ENCODE measurements at regions not wholly inside any gene's neighbourhood (a gene's known extent, or its start where the extent isn't known, plus 50 kb on each side); places are given as distances from the start of the nearest gene placed in this dataset.

DNA sequence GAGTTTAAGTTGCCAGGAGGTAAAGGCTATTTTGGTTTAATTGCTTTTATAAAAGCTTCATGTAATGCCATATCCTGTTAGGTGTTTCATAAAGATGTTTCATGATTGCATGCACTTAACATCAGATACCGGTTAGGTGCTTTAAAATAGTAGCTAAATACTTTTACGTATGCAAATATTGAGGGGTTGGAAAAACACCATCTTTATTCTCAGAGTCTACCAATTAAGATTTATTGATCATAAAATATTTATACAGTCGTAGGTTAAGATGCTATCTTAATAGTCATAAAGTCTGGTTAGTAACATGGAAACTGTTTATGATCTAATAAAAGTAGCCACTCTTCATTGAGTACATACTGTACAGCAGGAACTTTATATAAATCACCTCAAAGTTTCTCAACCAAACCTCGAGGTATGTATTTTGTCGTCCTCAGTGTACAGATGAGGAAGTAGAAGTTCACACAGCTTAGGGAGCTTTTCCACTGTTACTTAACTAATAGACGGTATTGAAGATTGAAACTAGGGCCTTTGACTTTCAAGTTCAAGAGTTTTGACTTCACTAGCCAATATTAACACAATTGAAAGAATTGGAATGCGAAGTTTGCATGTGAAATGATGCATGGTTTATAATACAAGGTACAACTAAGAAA lies 897.1 kb downstream of the GATA3 start:
- Mint-ChIP-seq H3K27ac (no peak overlapping the region), H3K4me3 (ENCODE audit: low read depth) (no peak overlapping the region), H3K9me3 (ENCODE audit: low read depth) (no peaks in the 10 kb centered on the region), H3K27me3 (peaks cover 2% of the 10 kb centered on the region), H3K4me1 (ENCODE audit: low read depth) (no peaks in the 10 kb centered on the region), H3K36me3 (ENCODE audit: insufficient read depth) (no peaks in the 10 kb centered on the region)
- DNase-seq (ENCODE audit: low spot score, unreplicated experiment): no peak
- TF ChIP-seq, protein P1, sequence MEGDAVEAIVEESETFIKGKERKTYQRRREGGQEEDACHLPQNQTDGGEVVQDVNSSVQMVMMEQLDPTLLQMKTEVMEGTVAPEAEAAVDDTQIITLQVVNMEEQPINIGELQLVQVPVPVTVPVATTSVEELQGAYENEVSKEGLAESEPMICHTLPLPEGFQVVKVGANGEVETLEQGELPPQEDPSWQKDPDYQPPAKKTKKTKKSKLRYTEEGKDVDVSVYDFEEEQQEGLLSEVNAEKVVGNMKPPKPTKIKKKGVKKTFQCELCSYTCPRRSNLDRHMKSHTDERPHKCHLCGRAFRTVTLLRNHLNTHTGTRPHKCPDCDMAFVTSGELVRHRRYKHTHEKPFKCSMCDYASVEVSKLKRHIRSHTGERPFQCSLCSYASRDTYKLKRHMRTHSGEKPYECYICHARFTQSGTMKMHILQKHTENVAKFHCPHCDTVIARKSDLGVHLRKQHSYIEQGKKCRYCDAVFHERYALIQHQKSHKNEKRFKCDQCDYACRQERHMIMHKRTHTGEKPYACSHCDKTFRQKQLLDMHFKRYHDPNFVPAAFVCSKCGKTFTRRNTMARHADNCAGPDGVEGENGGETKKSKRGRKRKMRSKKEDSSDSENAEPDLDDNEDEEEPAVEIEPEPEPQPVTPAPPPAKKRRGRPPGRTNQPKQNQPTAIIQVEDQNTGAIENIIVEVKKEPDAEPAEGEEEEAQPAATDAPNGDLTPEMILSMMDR (IDR thresholded peaks at IDR 0.05; ENCODE audit: unreplicated experiment): no peak

DNA sequence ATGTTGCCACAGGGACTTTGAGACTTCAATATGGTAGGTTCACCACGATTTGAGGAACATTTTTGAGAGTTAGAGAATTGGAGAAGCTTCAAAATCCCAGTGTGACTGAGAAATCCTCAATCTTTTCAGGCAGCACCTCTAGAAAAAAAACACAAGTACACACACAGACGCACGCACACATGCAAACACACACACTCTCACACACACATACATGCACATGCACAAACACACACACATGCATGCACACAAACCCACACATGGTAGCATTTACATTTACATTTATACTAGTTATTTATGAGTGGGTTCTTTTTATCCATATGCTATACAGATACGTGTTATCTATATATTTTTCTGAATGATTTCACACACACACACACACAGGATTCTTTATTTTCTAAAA lies 901.9 kb downstream of the GATA3 start:
- H3K36me3 Mint-ChIP-seq (ENCODE audit: insufficient read depth): no peaks in the 10 kb centered on the region
- TF ChIP-seq, protein P1 (IDR thresholded peaks at IDR 0.05; ENCODE audit: unreplicated experiment): no peak
- no peaks in the 10 kb centered on the region for H3K9me3 Mint-ChIP-seq (ENCODE audit: low read depth)
- no peaks in the 10 kb centered on the region for H3K27me3 Mint-ChIP-seq
- DNase-seq (ENCODE audit: low spot score, unreplicated experiment): no peak
- H3K4me3 Mint-ChIP-seq (ENCODE audit: low read depth): no peak overlapping the region
- H3K4me1 Mint-ChIP-seq (ENCODE audit: low read depth): no peaks in the 10 kb centered on the region
- no peak overlapping the region for H3K27ac Mint-ChIP-seq

DNA sequence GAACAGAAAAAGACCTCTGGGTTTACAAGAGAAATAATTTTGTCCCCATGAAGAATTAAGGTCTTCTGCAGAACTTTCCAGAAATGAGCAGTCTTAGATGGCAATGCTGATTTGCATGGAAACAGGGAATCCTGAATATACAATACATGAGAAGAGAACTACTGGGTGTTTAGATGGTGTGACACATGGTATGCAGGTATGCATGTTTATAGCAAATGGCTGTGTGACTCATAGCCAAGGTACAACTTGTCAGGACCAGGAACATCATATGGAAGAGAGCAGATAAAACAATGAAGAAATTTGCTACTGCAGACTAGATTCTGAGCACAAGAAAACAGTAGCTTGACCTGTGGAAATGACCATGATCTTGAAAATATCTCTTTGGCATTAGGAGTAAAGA lies 907.8 kb downstream of the GATA3 start:
- Mint-ChIP-seq H3K36me3 (ENCODE audit: insufficient read depth) (no peaks in the 10 kb centered on the region), H3K4me3 (ENCODE audit: low read depth) (no peak overlapping the region), H3K27me3 (peaks cover 9% of the 10 kb centered on the region), H3K9me3 (ENCODE audit: low read depth) (no peaks in the 10 kb centered on the region), H3K27ac (no peak overlapping the region), H3K4me1 (ENCODE audit: low read depth) (no peaks in the 10 kb centered on the region)
- TF ChIP-seq, protein P1 (IDR thresholded peaks at IDR 0.05; ENCODE audit: unreplicated experiment): no peak
- no peak for DNase-seq (ENCODE audit: low spot score, unreplicated experiment)

DNA sequence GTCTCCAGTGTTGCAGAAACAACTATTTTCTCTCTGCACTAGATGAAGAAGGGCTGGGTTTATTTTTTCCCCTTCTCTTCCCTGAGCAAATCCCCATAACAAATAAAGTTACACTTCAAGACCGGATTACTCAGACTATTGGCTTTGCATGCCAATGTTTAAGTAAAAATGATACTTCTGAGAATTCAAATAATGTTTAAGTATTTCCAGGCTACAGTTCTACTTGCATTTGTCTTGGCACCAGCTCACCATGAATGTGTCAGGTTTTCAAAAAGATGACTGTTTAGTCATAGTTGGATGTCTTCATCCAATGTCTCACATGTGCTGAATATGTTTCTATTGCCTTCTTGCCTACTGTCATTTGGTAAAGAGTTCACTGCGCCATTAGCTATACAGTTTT lies 912.6 kb downstream of the GATA3 start:
- TF ChIP-seq, protein P1 (IDR thresholded peaks at IDR 0.05; ENCODE audit: unreplicated experiment): no peak
- Mint-ChIP-seq H3K27ac (no peak overlapping the region), H3K36me3 (ENCODE audit: insufficient read depth) (no peaks in the 10 kb centered on the region), H3K9me3 (ENCODE audit: low read depth) (no peaks in the 10 kb centered on the region), H3K4me3 (ENCODE audit: low read depth) (no peak overlapping the region), H3K4me1 (ENCODE audit: low read depth) (no peaks in the 10 kb centered on the region), H3K27me3 (peaks cover 9% of the 10 kb centered on the region)
- no peak for DNase-seq (ENCODE audit: low spot score, unreplicated experiment)

DNA sequence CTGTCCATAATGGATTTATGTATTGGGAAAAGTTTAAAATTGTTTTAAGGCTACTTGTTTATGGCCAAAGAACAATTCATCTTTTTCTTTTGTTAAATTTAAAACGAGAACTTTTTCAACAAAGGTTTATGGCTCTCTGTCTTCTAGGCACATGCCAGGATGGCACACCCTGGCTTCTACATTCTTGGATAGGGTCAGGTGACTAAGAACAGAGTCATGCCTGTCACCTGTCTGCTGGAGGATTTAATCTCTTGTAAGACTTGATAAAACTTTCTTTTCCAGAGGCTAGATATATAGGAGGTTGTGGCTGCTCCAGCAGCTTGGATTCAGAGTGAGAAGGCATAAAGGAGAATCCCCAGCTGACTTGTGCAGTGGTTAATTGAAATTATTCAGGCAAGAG lies 915.4 kb downstream of the GATA3 start:
- Mint-ChIP-seq H3K4me1 (ENCODE audit: low read depth) (no peaks in the 10 kb centered on the region), H3K36me3 (ENCODE audit: insufficient read depth) (no peaks in the 10 kb centered on the region)
- TF ChIP-seq, protein P1 (IDR thresholded peaks at IDR 0.05; ENCODE audit: unreplicated experiment): no peak

More for the DNA sequence above, 915.4 kb downstream of the GATA3 start:
- no peak overlapping the region for H3K27ac Mint-ChIP-seq
- H3K9me3 Mint-ChIP-seq (ENCODE audit: low read depth): no peaks in the 10 kb centered on the region
- H3K27me3 Mint-ChIP-seq: peaks cover 12% of the 10 kb centered on the region
- DNase-seq (ENCODE audit: low spot score, unreplicated experiment): no peak
- H3K4me3 Mint-ChIP-seq (ENCODE audit: low read depth): no peak overlapping the region

Data from progenitor cell of endocrine pancreas (in vitro differentiated cells).